Sigmoid colon (tissue), 4 donors: ENCODE measurements at regions not wholly inside any gene's neighbourhood (a gene's known extent, or its start where the extent isn't known, plus 50 kb on each side); places are given as distances from the start of the nearest gene placed in this dataset.

Experiments used
- EP300 ChIP-seq, 4 donors: sonication (generic); formaldehyde crosslinking; IDR thresholded peaks; one replicate each; pipeline ENCODE4 v1.6.1; 2017; ENCODE audit warnings: antibody characterized with exemption in 4 of 4
- POLR2A ChIP-seq, 2 donors: fragments of 450-650 bp; IDR thresholded peaks; one replicate each; pipeline ENCODE4 v1.6.1; 2016; ENCODE audit warnings: antibody characterized with exemption in 2 of 2, mild to moderate bottlenecking in 2 of 2, moderate library complexity in 2 of 2
- TF ChIP-seq, protein P1 (sequence below), 4 experiments: fragments of 450-650 bp in 3 of 4; fragments of 200-600 bp in 1 of 4; IDR thresholded peaks; one replicate each; pipeline ENCODE4 v1.5.1; 2016 to 2019; ENCODE audit warnings: antibody characterized with exemption in 4 of 4, mild to moderate bottlenecking in 3 of 4, moderate library complexity in 2 of 4

DNA sequence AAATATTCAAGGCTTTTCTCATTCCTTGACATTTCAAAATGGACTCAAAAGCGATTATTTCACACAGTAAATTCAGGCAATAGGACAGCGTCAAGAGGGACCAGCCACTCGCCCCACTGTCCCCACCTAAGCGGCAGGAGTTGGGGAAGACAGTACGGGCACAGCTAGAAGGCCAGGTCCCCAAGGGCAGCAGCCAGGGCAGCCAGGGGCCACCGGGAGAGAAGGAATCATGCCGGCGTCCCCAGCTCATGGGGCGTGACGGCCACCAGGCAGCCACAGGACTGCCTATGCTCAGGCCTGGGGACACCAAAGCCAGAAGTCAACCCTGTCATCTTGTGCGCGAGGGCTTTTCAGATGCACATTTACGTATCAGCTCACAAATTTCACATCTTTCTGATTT, 225.7 kb upstream of the PPP2R2D start:
- TF ChIP-seq EP300 (IDR thresholded peaks at IDR 0.05) (no peak), POLR2A (IDR thresholded peaks at IDR 0.05) (no peak)
- TF ChIP-seq, protein P1, sequence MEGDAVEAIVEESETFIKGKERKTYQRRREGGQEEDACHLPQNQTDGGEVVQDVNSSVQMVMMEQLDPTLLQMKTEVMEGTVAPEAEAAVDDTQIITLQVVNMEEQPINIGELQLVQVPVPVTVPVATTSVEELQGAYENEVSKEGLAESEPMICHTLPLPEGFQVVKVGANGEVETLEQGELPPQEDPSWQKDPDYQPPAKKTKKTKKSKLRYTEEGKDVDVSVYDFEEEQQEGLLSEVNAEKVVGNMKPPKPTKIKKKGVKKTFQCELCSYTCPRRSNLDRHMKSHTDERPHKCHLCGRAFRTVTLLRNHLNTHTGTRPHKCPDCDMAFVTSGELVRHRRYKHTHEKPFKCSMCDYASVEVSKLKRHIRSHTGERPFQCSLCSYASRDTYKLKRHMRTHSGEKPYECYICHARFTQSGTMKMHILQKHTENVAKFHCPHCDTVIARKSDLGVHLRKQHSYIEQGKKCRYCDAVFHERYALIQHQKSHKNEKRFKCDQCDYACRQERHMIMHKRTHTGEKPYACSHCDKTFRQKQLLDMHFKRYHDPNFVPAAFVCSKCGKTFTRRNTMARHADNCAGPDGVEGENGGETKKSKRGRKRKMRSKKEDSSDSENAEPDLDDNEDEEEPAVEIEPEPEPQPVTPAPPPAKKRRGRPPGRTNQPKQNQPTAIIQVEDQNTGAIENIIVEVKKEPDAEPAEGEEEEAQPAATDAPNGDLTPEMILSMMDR (IDR thresholded peaks at IDR 0.05) = no peak
